HepG2 (cell line): ENCODE measurements at regions not wholly inside any gene's neighbourhood (a gene's known extent, or its start where the extent isn't known, plus 50 kb on each side); places are given as distances from the start of the nearest gene placed in this dataset.

Experiments
- ATAC-seq: fragments of 200-7000 bp; cut with Tn5 transposase; 3 replicates; pipeline ENCODE4 v1.9.1; 2020; ENCODE audit warnings: mild to moderate bottlenecking, moderate library complexity
- BruUV-seq: library from RNA; stranded (reverse); fragments of 400-500 nt; replicated peaks from 2 replicates; lab custom pipeline; 2021; lab: Mats Ljungman, UMichigan
- CTCF ChIA-PET: fragments of 300-600 bp; formaldehyde crosslinking; extraction: SDS; loops from one replicate; lab custom pipeline; 2021; ENCODE audit warnings: low total read pairs, inconsistent platforms, low intra/inter-chr PET ratio; lab: Yijun Ruan, JAX
- POLR2A ChIA-PET: fragments of 350-600 bp; sonication (Branson Sonifier 250); formaldehyde crosslinking; loops from one replicate; lab custom pipeline; 2020; ENCODE audit warnings: antibody characterized with exemption, inconsistent platforms; lab: Yijun Ruan, JAX
- DNase-seq: peaks from one replicate; pipeline ENCODE4 v3.0.0-alpha.2; 2015; ENCODE audit warnings: low spot score
- FAIRE-seq: peaks from 3 replicates; lab custom pipeline; 2011; peaks lifted over from hg19 to GRCh38; lab: Jason Lieb, UNC
- H2AFZ ChIP-seq: one replicate; pipeline ENCODE4 v1.6.1; 2011; ENCODE audit warnings: low read length, inconsistent platforms
- H3K27ac ChIP-seq: fragments of 300-600 bp; 3 replicates; pipeline ENCODE4 v1.8.0; 2011; ENCODE audit warnings: mixed run types, mild to moderate bottlenecking, mixed read lengths, low read length, inconsistent platforms; ENCODE audit not compliant: insufficient read depth; ENCODE audit errors: extremely low read length
- H3K27me3 ChIP-seq, 2 experiments: fragments of 200-600 bp in 1 of 2; 2 replicates in 1 of 2; 3 replicates in 1 of 2; pipeline versions ENCODE4 v1.6.0 to v1.8.0; 2011; ENCODE audit warnings: low read length in 2 of 2, mild to moderate bottlenecking in 2 of 2, moderate library complexity in 2 of 2, inconsistent platforms in 1 of 2; ENCODE audit not compliant: insufficient read depth in 2 of 2, control insufficient read depth in 1 of 2
- H3K36me3 ChIP-seq, 2 experiments: fragments of 200-600 bp in 1 of 2; replicated peaks in 1 of 2; 2 replicates in 1 of 2; 3 replicates in 1 of 2; pipeline versions ENCODE4 v1.5.1 to v1.8.0; 2011; ENCODE audit warnings: low read length in 2 of 2, inconsistent platforms in 1 of 2; ENCODE audit not compliant: insufficient read depth in 2 of 2, control insufficient read depth in 1 of 2
- H3K4me1 ChIP-seq: 2 replicates; pipeline ENCODE4 v1.5.1; 2012; ENCODE audit warnings: low read length, inconsistent platforms; ENCODE audit not compliant: insufficient read depth
- H3K4me2 ChIP-seq: 2 replicates; pipeline ENCODE4 v1.6.0; 2011; ENCODE audit warnings: low read depth, low read length, inconsistent platforms
- H3K4me3 ChIP-seq, 3 experiments: fragments of 200-600 bp in 1 of 3; sonication (generic), shearing (Covaris generic) in 1 of 3; replicated peaks in 1 of 3; 2 replicates each; pipeline ENCODE4 v1.5.1; 2011 to 2016; ENCODE audit warnings: low read length in 3 of 3, inconsistent platforms in 2 of 3, low read depth in 2 of 3, mild to moderate bottlenecking in 2 of 3, control low read depth in 1 of 3, mixed read lengths in 1 of 3; ENCODE audit not compliant: insufficient read depth in 1 of 3
- H3K79me2 ChIP-seq: one replicate; pipeline ENCODE4 v1.6.1; 2011; ENCODE audit warnings: low read length, inconsistent platforms; ENCODE audit not compliant: insufficient read depth
- H3K9ac ChIP-seq: 2 replicates; pipeline ENCODE4 v1.6.0; 2011; ENCODE audit warnings: mild to moderate bottlenecking, low read depth, low read length, inconsistent platforms; ENCODE audit not compliant: insufficient read depth
- H3K9me3 ChIP-seq: 2 replicates; pipeline ENCODE4 v1.5.1; 2012; ENCODE audit warnings: mild to moderate bottlenecking, low read length
- H4K20me1 ChIP-seq: 2 replicates; pipeline ENCODE4 v1.6.0; 2011; ENCODE audit warnings: inconsistent platforms, mild to moderate bottlenecking, low read length, moderate library complexity; ENCODE audit not compliant: insufficient read depth
- CREB1 ChIP-seq, 2 experiments: fragments of 450-650 bp in 1 of 2; IDR thresholded peaks; 2 replicates each; pipeline ENCODE4 v1.6.1; 2016 to 2017; ENCODE audit warnings: control low read depth in 1 of 2, mild to moderate bottlenecking in 1 of 2, missing compliant biosample characterization in 1 of 2, missing genetic modification characterization in 1 of 2
- RXRA ChIP-seq: sonication (generic); formaldehyde crosslinking; IDR thresholded peaks from 2 replicates; pipeline ENCODE4 v1.5.1; 2020; ENCODE audit warnings: missing genetic modification reagents
- ZNF343 ChIP-seq: sonication (generic); formaldehyde crosslinking; IDR thresholded peaks from 2 replicates; pipeline ENCODE4 v1.4.0; 2020; ENCODE audit warnings: mild to moderate bottlenecking, missing genetic modification reagents
- ZNF496 ChIP-seq: sonication (generic); formaldehyde crosslinking; IDR thresholded peaks from 2 replicates; pipeline ENCODE4 v1.8.1; 2023; ENCODE audit warnings: mild to moderate bottlenecking, moderate library complexity, missing genetic modification reagents; ENCODE audit not compliant: insufficient replicate concordance
- ZNF841 ChIP-seq: sonication (generic); formaldehyde crosslinking; IDR thresholded peaks from 2 replicates; pipeline ENCODE4 v1.8.1; 2023; ENCODE audit warnings: missing genetic modification reagents, borderline replicate concordance
- WGBS: methylation state at CpG from one replicate; pipeline ENCODE4 v1.1.6; 2017; ENCODE audit warnings: low lambda C conversion rate; 5-methylcytosine and 5-hydroxymethylcytosine counted together
- in situ Hi-C: cut with HindIII; loops from 2 replicates; pipeline ENCODE4 v1.10.0; 2017; ENCODE audit warnings: low pct_unique_long_range_greater_than_20kb; ENCODE audit not compliant: extremely low pct_ligation_motif_present
- intact Hi-C: fragments of 100-400 bp; cut with micrococcal nuclease; formaldehyde crosslinking; loops from one replicate; pipeline ENCODE4 v1.10.0; 2022; ENCODE audit not compliant: unreplicated experiment
- TF ChIP-seq, protein P1 (sequence below): sonication (generic); formaldehyde crosslinking; IDR thresholded peaks from 2 replicates; pipeline ENCODE4 v1.5.1; 2020; ENCODE audit warnings: mild to moderate bottlenecking, missing genetic modification reagents, borderline replicate concordance

DNA sequence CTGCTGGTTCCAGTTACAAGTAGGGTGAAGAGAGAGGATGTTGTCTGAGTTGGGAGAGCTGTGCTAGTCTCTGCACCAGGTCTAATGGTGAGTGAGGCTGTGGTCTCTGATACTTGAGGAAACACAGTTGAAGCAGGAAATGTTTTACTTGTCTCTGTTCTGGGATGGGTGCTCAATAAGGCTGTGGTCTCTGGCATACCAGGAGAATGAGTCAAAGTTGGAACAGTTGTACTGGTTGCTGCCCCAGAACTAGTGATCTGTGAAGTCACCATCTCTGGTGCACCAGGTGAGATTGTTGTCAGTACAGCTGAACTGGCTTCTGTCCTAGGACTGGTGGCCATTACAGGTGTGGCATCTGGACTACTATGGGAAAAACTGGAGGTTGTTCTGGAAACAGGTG, 74.7 kb downstream of the MUC16 start (continued):
- TF ChIP-seq, protein P1, sequence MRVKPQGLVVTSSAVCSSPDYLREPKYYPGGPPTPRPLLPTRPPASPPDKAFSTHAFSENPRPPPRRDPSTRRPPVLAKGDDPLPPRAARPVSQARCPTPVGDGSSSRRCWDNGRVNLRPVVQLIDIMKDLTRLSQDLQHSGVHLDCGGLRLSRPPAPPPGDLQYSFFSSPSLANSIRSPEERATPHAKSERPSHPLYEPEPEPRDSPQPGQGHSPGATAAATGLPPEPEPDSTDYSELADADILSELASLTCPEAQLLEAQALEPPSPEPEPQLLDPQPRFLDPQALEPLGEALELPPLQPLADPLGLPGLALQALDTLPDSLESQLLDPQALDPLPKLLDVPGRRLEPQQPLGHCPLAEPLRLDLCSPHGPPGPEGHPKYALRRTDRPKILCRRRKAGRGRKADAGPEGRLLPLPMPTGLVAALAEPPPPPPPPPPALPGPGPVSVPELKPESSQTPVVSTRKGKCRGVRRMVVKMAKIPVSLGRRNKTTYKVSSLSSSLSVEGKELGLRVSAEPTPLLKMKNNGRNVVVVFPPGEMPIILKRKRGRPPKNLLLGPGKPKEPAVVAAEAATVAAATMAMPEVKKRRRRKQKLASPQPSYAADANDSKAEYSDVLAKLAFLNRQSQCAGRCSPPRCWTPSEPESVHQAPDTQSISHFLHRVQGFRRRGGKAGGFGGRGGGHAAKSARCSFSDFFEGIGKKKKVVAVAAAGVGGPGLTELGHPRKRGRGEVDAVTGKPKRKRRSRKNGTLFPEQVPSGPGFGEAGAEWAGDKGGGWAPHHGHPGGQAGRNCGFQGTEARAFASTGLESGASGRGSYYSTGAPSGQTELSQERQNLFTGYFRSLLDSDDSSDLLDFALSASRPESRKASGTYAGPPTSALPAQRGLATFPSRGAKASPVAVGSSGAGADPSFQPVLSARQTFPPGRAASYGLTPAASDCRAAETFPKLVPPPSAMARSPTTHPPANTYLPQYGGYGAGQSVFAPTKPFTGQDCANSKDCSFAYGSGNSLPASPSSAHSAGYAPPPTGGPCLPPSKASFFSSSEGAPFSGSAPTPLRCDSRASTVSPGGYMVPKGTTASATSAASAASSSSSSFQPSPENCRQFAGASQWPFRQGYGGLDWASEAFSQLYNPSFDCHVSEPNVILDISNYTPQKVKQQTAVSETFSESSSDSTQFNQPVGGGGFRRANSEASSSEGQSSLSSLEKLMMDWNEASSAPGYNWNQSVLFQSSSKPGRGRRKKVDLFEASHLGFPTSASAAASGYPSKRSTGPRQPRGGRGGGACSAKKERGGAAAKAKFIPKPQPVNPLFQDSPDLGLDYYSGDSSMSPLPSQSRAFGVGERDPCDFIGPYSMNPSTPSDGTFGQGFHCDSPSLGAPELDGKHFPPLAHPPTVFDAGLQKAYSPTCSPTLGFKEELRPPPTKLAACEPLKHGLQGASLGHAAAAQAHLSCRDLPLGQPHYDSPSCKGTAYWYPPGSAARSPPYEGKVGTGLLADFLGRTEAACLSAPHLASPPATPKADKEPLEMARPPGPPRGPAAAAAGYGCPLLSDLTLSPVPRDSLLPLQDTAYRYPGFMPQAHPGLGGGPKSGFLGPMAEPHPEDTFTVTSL (CRISPR knock-in tag) = no peak
- no peak for TF ChIP-seq ZNF841 (CRISPR knock-in tag)
- no peak for TF ChIP-seq ZNF343 (CRISPR knock-in tag)
- no peak for TF ChIP-seq RXRA (CRISPR knock-in tag)
- TF ChIP-seq, all 625 proteins: peak for 0

DNA sequence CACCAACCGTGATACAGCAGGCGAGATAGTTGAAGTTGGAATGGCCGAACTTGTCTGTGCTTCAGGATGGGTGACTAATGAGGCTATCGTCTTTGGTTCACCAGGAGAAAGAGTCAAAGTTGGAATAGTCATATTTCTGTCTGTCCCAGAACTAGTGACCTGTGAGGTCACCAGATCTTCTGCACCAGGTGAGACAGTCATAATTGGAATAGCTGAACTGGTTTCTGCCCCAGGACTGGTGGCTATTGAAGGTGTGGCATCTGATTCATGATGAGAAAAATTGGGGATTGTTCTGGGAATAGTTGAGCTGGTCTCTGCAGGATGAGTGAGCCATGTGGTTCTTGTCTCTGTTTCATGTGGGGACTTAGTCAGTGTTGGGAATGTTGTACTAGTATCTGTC, 71.6 kb downstream of the MUC16 start:
- ChIA-PET POLR2A (no interaction called here), CTCF (no interaction called here)
- Histone ChIP-seq H3K36me3 (no peaks in the 10 kb centered on the region), H3K9ac (no peak overlapping the region), H3K27ac (no peak overlapping the region), H3K27me3 (no peaks in the 10 kb centered on the region), H3K9me3 (peaks cover 93% of the 10 kb centered on the region), H2AFZ (no peak overlapping the region)
- in situ Hi-C loops = no loop called here
- DNase-seq = no peak
- FAIRE-seq = no peak
- ATAC-seq = no peak
- no TSS peak for BruUV-seq
- no peak for TF ChIP-seq ZNF496 (CRISPR knock-in tag)
- peak; percentile 13; the same call in 1 of the 2 replicates for TF ChIP-seq CREB1 (IDR thresholded peaks at IDR 0.05)
- TF ChIP-seq CREB1 (CRISPR knock-in tag; IDR thresholded peaks at IDR 0.05) = no peak
- TF ChIP-seq, all 625 proteins: peak for 1
- Histone ChIP-seq H3K4me3 (no peak overlapping the region), H4K20me1 (no peaks in the 10 kb centered on the region), H3K79me2 (no peaks in the 10 kb centered on the region), H3K4me1 (no peaks in the 10 kb centered on the region), H3K4me2 (no peak overlapping the region)
- intact Hi-C loops = no loop called here
- WGBS = 4% methylated on average over 3 of the region's 4 CpGs
